ENCODE measurements at regions not wholly inside any gene's neighbourhood (a gene's known extent, or its start where the extent isn't known, plus 50 kb on each side); places are given as distances from the start of the nearest gene placed in this dataset.

- TF ChIP-seq CTCF (IDR thresholded peaks at IDR 0.05 in 2 of 3, conservative IDR thresholded peaks at IDR 0.05 in 1 of 3; ENCODE audit: borderline replicate concordance in 1 of 3, insufficient read depth in 1 of 3, low read depth in 2 of 3, low read length in 2 of 3), result no peak
- TF ChIP-seq POLR2A (IDR thresholded peaks at IDR 0.05; ENCODE audit: borderline replicate concordance, extremely low read depth, insufficient read depth, insufficient read length), result no peak
These were observed 857.2 kb upstream of the PHF14 start for GRCh38 chr7:10116511-10116910.
